ENCODE measurements at regions not wholly inside any gene's neighbourhood (a gene's known extent, or its start where the extent isn't known, plus 50 kb on each side); places are given as distances from the start of the nearest gene placed in this dataset.
"Not testable (repeated sequence)": the region's sequence is repeated elsewhere in the genome, so short reads cannot be mapped to it uniquely, and the experiment has no call there.

DNA sequence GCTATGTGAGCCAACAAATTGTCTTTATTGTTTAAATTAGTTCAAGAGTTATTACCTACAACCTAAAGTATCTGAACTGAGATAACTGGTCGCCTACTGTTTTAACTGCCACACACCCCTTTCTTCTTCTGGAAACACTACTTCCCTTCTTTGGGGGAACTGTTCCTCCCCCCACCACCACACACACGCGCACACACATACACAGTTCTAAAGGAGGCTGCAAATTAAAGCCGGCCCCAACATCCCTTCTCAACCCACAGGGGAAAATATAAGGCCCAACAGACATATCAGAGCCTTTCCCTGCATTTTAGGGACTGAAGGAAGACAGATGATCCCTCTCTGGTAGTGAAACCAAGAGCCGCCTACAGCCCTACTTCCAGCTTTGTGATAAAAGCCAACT is 348.0 kb upstream of the JARID2 start:
- H3K4me1 ChIP-seq, result no peaks in the 10 kb centered on the region
- no peaks in the 10 kb centered on the region for H3K9me3 ChIP-seq
- TF ChIP-seq, protein P1, sequence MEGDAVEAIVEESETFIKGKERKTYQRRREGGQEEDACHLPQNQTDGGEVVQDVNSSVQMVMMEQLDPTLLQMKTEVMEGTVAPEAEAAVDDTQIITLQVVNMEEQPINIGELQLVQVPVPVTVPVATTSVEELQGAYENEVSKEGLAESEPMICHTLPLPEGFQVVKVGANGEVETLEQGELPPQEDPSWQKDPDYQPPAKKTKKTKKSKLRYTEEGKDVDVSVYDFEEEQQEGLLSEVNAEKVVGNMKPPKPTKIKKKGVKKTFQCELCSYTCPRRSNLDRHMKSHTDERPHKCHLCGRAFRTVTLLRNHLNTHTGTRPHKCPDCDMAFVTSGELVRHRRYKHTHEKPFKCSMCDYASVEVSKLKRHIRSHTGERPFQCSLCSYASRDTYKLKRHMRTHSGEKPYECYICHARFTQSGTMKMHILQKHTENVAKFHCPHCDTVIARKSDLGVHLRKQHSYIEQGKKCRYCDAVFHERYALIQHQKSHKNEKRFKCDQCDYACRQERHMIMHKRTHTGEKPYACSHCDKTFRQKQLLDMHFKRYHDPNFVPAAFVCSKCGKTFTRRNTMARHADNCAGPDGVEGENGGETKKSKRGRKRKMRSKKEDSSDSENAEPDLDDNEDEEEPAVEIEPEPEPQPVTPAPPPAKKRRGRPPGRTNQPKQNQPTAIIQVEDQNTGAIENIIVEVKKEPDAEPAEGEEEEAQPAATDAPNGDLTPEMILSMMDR (IDR thresholded peaks at IDR 0.05), result no peak
- TF ChIP-seq POLR2AphosphoS5 (IDR thresholded peaks at IDR 0.05; ENCODE audit: insufficient read depth in 1 of 2, low read depth in 1 of 2), result no peak
- no peak for TF ChIP-seq POLR2A (IDR thresholded peaks at IDR 0.05)
- no peak for DNase-seq (ENCODE audit: extremely low spot score in 2 of 2)
- H3K4me3 ChIP-seq, result no peak overlapping the region
- H3K27ac ChIP-seq, result no peak overlapping the region
- no peaks in the 10 kb centered on the region for H3K27me3 ChIP-seq
- no peaks in the 10 kb centered on the region for H3K36me3 ChIP-seq
- intact Hi-C loops (cut with DNase I), result no loop called here

DNA sequence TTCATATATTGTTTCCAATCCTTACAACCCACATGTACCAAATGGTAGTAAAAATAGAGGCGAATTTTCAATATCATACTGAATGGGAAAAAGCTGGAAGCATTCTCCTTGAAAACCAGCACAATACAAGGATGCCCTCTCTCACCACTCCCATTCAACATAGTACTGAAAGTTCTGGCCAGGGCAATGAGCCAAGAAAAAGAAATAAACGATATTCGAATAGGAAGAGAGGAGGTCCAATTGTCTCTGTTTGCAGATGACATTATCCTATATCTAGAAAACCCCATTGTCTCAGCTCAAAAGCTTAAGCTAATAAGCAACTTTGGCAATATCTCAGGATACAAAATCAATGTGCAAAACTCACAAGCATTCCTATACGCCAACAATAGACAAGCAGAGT is 346.4 kb upstream of the JARID2 start:
- intact Hi-C loops (cut with DNase I); DNase-seq (ENCODE audit: extremely low spot score in 2 of 2); H3K9me3 ChIP-seq; H3K27ac ChIP-seq; H3K36me3 ChIP-seq; H3K4me1 ChIP-seq; H3K4me3 ChIP-seq; H3K27me3 ChIP-seq: not testable (repeated sequence)

DNA sequence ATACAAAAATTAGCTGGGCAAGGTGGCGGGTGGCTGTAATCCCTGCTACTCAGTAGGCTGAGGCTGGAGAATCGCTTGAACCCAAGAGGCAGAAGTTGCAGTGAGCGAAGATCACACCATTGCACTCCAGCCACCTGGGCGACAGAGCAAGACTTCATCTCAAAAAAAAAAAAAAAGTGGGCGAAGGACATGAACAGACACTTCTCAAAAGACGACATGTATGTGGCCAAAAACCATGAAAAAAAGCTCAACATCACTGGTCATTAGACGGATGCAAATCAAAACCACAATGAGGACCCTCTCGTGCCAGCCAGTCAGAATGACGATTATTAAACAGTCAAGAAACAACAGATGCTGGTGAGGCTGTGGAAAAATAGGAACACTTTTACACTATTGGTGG is 344.9 kb upstream of the JARID2 start:
- Histone ChIP-seq H3K36me3 (no peaks in the 10 kb centered on the region), H3K4me3 (no peak overlapping the region), H3K27ac (no peak overlapping the region), H3K4me1 (no peaks in the 10 kb centered on the region), H3K27me3 (no peaks in the 10 kb centered on the region), H3K9me3 (no peaks in the 10 kb centered on the region)
- no peak for DNase-seq (ENCODE audit: extremely low spot score in 2 of 2)
- intact Hi-C loops (cut with DNase I), result no loop called here
- no peak for TF ChIP-seq POLR2AphosphoS5 (IDR thresholded peaks at IDR 0.05; ENCODE audit: insufficient read depth in 1 of 2, low read depth in 1 of 2)

DNA sequence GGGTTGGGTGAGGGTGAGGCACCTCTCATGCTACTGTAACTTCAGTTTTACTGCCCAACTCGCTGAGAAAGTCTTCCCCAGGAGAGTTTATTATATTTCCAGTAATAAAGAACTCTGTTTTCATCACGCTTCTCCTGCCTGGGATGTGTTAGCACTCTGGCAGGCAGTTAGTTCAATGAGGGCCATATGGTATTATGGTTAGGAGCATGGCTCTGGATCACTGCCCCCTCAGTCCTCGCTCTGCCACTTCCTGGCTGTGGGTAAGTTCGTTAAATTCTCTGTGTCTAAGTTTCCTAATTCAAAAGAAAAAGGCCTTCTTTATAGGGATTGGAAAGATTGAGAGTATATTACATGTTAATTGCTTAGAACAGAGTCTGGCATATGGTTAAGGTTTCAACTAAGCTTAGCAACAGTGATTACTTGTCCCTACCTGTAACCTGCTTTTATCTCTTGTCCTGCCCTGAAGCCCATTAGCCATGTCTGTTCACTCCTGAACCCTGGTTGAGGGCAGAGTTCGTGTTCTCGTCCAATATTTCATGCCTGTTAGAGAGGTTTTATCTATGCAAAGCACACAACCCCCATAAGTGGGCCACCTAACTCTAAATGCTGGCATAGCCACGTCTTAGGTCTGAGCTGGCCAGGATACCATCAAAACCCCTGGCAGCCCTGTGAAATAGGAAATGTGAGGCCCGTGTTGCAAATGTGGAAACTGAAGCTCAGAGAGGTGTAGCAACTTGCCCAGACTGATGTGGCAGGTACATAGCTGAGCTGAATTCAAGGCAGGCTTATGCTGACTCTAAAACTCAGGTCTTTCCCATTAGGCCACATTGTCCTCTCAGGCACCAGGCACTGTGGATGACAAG is 342.5 kb upstream of the JARID2 start:
- Histone ChIP-seq H3K27ac (no peak overlapping the region), H3K4me1 (no peaks in the 10 kb centered on the region), H3K36me3 (no peaks in the 10 kb centered on the region), H3K27me3 (no peaks in the 10 kb centered on the region), H3K4me3 (no peak overlapping the region), H3K9me3 (no peaks in the 10 kb centered on the region)
- intact Hi-C loops (cut with DNase I), result no loop called here
- TF ChIP-seq POLR2A (IDR thresholded peaks at IDR 0.05), result no peak
- TF ChIP-seq, protein P1 (IDR thresholded peaks at IDR 0.05), result no peak
- no peak for TF ChIP-seq POLR2AphosphoS5 (IDR thresholded peaks at IDR 0.05; ENCODE audit: insufficient read depth in 1 of 2, low read depth in 1 of 2)
- no peak for DNase-seq (ENCODE audit: extremely low spot score in 2 of 2)

DNA sequence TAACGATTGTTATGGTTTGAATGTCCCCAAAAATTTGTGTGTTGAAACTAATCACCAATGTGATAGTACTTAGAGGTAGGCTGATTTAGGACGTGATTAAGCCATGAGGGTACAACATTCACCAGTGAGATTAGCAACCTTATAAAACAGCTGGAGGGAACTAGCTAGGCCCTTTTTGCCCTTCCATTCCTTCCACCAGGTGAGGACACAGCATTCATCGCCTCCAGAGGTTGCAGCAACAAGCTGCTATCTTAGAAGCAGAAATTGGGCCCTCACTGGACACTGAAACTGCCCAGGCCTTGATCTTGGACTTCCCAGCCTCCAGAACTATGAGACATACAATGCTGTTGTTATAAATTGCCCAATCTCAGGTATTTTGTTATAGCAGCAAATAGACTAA is 340.7 kb upstream of the JARID2 start:
- DNase-seq (ENCODE audit: extremely low spot score in 2 of 2), result no peak
- Histone ChIP-seq H3K36me3 (no peaks in the 10 kb centered on the region), H3K9me3 (no peaks in the 10 kb centered on the region), H3K4me1 (no peaks in the 10 kb centered on the region), H3K27me3 (no peaks in the 10 kb centered on the region), H3K4me3 (no peak overlapping the region), H3K27ac (no peak overlapping the region)
- intact Hi-C loops (cut with DNase I), result no loop called here
- TF ChIP-seq, protein P1 (IDR thresholded peaks at IDR 0.05), result no peak
- no peak for TF ChIP-seq POLR2AphosphoS5 (IDR thresholded peaks at IDR 0.05; ENCODE audit: insufficient read depth in 1 of 2, low read depth in 1 of 2)
- TF ChIP-seq POLR2A (IDR thresholded peaks at IDR 0.05), result no peak

DNA sequence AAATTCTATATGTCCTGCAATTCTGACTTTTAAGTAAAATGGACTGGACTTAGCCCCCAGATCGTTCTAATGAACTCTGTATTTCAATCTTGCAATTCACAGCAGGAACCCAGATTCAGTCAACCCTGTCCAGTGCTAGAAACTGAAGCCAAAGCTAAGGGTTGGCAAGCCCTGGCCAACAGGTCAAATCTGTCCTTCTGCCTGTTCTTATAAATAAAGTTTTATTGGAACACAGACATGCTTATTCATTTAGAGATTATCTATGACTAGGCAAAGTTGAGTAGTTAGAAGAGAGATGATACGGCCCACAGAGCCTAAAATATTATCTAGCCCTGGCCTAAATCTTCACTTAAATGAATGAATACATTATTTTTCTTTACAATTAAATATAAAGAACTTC is 339.2 kb upstream of the JARID2 start:
- Histone ChIP-seq H3K4me1 (no peaks in the 10 kb centered on the region), H3K27me3 (no peaks in the 10 kb centered on the region), H3K4me3 (no peak overlapping the region), H3K36me3 (no peaks in the 10 kb centered on the region), H3K27ac (no peak overlapping the region), H3K9me3 (no peaks in the 10 kb centered on the region)
- intact Hi-C loops (cut with DNase I), result no loop called here
- no peak for DNase-seq (ENCODE audit: extremely low spot score in 2 of 2)
- TF ChIP-seq POLR2AphosphoS5 (IDR thresholded peaks at IDR 0.05; ENCODE audit: insufficient read depth in 1 of 2, low read depth in 1 of 2), result no peak
- TF ChIP-seq, protein P1 (IDR thresholded peaks at IDR 0.05), result no peak
- TF ChIP-seq POLR2A (IDR thresholded peaks at IDR 0.05), result no peak
